GM12873 (cell line): ENCODE measurements at regions not wholly inside any gene's neighbourhood (a gene's known extent, or its start where the extent isn't known, plus 50 kb on each side); places are given as distances from the start of the nearest gene placed in this dataset.

Experiments used
- TF ChIP-seq, protein P1 (sequence below): IDR thresholded peaks from 2 replicates; pipeline ENCODE4 v1.5.1; 2012; ENCODE audit warnings: low read depth, mild to moderate bottlenecking, moderate library complexity, low read length, control low read depth; ENCODE audit not compliant: insufficient read depth; ENCODE audit errors: missing control alignments

DNA sequence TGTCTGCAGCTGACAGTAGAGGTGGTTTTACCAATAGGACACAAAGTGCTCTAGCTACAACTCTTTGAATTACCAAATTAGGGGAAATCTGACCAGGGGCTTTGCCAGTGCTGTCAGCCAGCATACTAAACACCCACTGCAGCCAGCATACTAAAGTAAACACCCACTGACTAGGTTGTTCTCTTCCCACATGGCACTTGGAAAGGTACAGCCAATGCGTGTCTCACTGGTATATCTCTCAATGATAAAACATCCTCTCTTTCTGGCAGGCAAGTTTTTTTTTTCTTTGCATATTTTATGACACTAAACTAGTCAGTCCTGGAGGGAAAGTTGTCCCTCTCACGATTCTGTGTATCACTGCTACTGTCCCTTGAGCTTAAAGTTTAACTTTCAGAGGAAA is 216.1 kb downstream of the TLE1 start:
- TF ChIP-seq, protein P1, sequence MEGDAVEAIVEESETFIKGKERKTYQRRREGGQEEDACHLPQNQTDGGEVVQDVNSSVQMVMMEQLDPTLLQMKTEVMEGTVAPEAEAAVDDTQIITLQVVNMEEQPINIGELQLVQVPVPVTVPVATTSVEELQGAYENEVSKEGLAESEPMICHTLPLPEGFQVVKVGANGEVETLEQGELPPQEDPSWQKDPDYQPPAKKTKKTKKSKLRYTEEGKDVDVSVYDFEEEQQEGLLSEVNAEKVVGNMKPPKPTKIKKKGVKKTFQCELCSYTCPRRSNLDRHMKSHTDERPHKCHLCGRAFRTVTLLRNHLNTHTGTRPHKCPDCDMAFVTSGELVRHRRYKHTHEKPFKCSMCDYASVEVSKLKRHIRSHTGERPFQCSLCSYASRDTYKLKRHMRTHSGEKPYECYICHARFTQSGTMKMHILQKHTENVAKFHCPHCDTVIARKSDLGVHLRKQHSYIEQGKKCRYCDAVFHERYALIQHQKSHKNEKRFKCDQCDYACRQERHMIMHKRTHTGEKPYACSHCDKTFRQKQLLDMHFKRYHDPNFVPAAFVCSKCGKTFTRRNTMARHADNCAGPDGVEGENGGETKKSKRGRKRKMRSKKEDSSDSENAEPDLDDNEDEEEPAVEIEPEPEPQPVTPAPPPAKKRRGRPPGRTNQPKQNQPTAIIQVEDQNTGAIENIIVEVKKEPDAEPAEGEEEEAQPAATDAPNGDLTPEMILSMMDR, result no peak

DNA sequence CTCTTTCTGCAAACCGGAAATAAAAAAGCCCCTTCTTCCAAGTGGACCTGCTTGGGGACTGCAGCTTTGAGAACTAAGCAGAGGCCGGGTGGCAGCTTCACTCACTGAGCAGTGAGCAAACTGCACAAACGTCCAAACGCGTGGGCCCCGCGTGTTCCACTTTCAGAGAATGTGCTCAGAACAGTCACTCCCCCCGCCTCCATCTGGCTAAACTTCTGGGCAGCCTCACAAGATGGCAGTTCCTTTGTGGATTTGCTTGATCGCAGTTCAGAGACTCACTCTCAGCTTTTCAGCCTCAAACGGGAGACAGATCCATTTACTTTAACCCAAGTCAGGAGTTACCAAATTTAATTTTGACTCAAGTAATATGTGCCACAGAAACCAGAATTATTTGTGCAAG is 216.6 kb downstream of the TLE1 start:
- TF ChIP-seq, protein P1, result no peak

DNA sequence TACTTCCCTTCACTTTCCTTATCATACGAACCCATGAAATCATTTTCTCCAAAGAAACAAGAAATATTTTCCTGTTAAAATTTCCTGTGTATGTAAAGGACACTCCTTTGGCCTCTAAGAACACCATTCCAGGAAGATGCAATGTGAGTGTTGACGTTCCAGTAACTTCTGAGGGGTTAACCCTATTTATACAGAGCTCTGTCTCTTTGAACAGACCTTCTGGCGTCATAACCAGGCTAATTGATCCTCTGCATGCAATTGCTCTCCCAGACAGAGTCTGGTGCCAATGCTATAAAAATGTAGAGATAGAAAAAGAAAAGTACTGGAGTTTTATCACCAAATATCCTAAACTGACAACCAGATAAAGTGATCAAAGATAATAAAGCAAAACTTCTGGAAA is 218.5 kb downstream of the TLE1 start:
- TF ChIP-seq, protein P1, result no peak

GRCh38 chr9:81468084-81468595 is 221.2 kb downstream of the TLE1 start:
- TF ChIP-seq, protein P1, result no peak

DNA sequence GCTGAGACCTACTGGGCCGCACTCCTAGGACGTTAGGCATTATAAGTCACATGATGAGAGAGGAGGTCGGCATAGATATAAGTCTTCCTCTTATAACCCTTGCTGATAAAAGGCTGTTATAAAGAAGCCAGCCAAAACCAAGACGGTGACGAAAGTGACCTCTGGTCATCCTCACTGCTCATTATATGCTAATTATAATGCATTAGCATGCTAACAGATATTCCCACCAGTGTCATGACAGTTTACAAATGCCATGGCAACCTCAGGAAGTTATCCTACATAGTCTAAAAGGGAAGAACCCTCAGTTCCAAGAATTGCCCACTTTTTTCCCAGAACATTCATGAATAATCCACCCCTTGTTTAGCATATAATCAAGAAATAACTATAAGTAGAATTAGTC is 222.4 kb downstream of the TLE1 start:
- TF ChIP-seq, protein P1, result no peak

DNA sequence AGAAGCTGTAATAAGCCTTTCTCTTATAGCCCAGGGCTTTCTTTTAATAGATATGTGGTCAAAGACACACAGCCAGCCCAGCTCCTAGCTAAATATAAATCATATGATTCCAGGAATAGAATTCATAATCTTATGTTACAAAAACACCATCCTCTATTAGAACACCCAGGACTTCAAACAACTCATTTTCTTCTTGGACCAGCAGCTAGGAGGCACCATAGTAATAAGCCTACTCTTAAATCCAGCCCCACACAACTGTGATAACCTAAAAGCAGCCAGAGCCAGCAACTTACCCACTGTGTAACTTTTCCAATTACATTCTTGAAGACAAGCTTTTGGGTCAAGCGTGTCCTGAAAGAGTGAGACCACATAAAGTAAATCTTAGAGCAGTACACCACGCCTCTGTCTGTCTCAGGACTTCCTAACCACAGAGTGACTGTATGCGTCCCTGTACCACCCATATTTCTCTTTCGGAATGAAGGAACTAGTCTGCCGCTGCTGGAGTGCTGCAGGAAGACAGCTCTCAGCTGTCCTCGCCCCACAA is 223.8 kb downstream of the TLE1 start:
- TF ChIP-seq, protein P1, result no peak

DNA sequence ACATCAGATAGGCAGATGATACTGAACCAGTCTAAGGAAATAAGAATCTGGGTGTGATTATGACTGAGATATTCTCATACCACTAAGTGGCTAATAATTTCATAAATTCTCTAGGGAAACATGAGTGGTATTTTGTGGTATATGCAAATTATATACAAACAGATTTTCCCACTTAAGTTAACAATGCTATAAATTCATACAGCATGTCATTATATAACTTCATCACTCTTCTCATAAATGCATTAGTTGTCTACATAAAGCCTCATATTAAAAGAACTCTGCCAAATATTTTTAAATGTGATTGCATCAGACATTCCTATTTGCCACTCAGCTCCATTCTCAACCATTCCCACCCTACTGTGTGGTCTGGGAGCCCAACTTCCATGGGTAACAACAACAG is 226.5 kb downstream of the TLE1 start:
- TF ChIP-seq, protein P1, result no peak
